GM21360 (cell line): ENCODE measurements at regions not wholly inside any gene's neighbourhood (a gene's known extent, or its start where the extent isn't known, plus 50 kb on each side); places are given as distances from the start of the nearest gene placed in this dataset.

Experiments used
- ATAC-seq: cut with Tn5 transposase; IDR thresholded peaks from one replicate; pipeline ENCODE4 v1.9.1; 2021; ENCODE audit warnings: mild to moderate bottlenecking, moderate library complexity; ENCODE audit not compliant: unreplicated experiment

DNA sequence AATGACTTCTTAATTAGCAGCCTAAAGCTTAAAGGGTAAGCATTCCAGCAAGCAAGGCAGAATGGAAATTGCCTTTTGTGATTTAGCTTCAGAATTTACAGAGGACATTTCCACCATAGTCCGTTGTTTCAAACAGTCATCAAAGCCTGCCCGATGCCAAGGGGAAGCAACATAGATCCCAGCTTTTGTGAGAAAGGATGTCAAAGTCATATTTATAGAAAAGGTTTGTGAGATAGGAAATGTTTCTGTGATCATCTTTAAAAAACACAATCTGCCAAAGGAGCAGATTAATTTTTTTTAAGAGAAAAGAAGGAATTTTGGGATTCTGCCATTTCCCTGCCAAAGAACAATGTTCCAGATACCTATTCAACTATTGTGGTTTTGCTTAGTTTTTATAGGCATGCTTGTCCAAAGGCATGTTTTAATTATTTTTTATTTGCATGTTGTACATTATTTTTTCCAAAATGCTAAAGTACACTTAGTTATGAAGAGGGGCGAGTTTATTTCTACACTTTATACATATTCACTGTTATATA lies 346.9 kb downstream of the ZNF608 start:
- ATAC-seq: no peak

DNA sequence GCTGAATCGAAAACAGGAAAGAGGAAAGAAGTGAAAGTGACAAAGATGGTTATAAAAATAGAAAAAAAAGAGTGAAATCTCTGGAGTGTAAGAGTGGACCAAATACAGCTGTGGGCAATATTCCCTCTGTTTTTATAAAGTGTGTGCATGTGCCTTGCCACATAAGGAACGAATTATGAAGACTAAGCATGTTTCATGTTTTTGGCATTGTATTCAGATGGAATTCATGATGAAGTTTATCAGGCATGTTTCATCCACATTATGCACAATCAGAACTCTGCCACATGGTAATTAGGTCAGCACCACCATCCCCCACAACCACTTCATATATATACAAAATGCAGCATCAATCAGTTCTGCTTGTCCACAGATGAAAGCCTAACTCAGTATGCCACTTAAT lies 348.0 kb downstream of the ZNF608 start:
- ATAC-seq: no peak

DNA sequence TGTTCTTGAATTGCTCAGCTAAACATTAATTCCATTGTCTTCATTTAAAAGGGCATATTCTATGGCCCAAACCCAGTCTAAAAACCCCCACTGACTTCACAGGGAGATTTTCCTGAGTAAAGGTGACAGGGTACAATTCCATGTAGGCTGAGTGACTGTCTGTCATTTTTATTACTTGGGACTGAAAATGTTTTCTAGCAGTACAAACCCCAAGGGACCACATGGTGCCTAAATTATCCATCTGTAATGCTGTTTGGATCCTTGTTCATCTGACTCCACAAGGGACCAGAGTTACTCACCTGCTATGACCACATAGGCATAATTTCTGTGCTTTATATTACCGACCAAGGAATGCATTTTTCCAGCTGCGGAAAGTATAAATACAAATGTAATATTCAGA lies 349.1 kb downstream of the ZNF608 start:
- ATAC-seq: no peak

DNA sequence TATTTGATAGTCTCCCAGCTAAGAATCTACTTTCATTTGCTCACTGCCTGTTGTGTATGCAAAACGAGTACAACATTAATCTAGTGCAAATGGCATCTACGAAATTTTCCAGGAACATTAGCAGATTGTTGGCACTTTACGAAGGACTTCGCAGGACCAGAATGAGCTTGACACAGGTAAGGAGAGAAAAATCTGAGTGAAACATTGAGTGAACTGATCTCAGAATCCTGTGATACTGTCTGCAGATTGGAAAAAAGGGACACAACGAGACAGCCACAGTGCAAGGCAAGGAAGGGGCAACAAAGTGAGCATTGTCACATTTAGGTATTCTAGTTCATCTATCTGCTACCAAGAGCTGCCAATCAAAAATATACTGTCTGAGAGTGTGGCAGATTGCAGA lies 350.5 kb downstream of the ZNF608 start:
- no peak for ATAC-seq

DNA sequence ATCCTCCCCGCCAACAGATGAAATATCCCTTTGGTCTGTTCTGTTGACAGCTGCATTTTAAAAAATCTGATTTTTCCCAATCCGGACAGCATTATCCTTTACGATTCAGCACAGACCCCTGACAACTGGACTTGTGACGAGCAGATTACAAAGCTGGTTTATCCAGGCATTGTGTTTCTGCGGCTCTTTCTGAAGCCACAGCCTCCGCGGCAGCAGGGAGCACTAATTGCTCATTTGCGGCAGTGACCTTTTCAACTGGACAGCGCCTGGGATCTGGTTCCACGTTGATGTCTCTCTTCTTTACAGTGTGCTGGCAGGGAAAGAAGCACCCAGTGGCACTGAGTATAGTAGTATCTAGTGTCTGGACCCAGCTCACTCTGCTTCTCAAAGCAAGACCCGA lies 351.2 kb downstream of the ZNF608 start:
- no peak for ATAC-seq

DNA sequence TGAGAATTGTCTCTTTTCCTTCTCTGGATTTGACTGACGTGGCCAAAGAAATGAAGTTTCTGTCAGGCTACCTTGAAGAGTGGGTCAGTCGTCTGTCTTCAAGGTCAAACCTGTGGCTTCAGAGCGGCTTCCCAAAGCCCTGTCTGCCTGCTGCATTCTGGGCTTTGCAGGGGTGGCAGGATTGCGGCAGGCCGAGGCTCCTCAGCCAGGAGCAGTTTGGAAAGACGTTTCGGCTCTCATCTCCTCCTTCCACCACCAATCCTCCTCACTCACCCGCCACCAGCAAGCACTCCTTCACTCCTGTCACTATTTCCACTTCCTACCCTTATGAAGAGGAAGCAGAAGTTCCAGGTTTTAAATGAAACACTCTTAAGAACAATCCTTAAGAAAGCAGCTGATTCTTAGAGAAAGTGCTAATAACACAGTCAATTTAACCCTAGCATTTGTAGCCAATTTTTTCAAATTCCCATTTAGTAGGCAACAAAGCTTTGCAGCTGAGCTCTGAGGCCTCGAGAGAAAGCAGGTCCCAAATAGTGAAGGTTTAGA lies 351.7 kb downstream of the ZNF608 start:
- ATAC-seq: no peak

DNA sequence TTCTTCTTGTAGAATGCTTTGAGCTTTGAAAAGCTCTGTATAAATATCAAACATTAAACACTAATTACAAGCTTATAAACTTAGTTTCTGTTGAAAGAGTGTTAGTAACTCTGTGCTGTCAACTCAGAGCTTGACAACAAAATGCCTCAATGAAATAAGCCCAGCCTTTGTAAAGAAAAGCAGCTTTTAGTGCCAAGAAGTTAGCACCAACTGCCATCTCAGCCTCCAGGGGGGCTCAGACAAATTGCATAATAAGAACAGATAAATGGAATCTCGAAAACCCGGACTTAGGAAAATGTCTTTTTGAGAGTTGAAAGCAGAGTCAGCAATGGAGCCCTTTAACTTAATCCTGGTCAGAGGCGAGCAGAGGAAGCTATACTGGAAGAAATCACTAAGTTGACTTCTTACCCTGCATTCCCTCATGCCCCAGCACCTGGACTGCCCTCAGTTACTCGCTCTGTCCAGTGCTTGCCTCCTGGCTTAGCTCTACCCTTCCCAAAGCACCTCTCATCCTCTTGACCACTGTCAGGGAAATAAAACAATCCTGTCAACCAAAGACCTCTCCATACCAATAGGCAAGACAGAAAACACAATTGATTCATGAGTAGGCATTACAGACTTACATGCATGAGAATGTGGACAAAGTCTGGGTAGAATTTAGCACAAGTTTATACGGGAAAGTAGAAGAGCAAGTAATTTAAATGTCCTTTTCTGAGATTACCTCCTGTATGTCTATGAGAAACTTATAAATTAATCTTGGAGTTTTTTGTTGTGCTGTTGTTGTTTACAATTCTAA lies 352.7 kb downstream of the ZNF608 start:
- ATAC-seq: no peak

DNA sequence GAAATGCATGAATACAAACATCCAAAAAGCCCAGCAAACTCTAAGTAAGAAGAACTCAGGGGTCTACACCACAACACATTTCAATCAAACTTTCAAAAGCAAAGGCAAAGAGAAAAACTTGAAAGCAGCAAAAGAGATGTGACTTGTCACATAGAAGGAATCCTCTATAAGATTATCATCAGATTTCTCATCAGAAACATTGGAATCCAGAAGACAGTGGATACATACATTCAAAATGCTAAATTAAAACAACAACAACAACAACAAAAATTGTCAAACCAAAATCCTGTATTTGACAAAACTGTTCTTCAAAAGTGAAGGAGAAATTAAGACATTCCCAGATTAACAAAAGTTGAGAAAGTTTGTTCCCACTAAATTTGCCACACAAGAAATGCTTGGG lies 362.7 kb downstream of the ZNF608 start:
- no peak for ATAC-seq

DNA sequence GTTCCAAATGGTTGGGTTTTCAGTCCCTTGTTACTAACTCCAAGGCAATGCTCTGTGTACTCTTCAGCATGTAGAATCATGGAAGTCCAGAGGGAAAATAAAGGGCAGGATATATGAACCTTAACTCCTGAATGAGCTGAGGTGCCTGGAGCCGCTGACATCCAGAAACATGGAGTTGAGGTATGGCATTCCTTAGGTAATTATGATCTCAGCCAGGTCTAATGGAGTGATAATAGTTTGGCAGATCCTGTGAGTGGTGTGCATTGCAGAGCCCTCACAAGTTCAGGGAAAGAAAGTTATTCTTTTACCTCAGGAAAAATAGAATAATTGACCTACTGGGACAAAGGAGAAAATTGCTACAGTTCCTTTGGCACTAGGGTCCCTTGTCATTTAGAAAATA lies 369.1 kb downstream of the ZNF608 start:
- no peak for ATAC-seq

DNA sequence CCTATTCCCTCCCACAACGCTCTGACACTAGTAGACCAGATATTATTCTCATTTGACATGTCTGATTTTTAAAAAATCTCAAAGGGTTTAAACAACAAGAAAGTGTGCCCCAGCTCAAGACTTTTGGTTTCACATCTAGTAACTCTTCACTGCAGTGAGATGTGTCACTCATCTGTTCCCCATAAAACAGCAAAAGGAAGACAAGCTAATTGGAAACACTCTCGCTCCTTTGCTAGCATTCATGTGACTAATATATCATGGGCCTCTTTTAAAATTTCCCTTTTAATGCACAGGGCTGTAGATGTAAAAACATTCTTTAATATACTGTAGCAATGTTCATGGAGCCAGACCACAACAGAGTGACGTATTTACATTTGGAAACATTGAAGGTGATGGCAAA lies 372.6 kb downstream of the ZNF608 start:
- no peak for ATAC-seq

DNA sequence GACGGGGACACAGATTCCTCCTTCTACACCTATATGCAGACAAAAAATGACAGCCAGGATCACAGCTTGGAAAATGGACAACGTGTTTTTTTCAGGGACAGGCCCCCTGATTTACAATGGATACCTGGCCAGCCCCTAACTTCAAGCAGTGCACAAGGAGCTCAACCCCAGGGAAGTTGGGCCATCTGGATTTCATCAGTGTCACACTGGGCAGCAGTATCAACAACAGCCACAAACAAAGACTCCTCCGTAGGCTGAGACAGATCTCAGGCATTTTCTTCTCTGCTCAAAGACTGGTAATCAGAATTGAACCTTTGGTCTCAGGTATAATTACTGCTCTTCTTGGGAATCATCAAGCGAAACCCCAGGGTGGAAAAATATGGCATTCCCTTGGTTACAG lies 374.0 kb downstream of the ZNF608 start:
- no peak for ATAC-seq

DNA sequence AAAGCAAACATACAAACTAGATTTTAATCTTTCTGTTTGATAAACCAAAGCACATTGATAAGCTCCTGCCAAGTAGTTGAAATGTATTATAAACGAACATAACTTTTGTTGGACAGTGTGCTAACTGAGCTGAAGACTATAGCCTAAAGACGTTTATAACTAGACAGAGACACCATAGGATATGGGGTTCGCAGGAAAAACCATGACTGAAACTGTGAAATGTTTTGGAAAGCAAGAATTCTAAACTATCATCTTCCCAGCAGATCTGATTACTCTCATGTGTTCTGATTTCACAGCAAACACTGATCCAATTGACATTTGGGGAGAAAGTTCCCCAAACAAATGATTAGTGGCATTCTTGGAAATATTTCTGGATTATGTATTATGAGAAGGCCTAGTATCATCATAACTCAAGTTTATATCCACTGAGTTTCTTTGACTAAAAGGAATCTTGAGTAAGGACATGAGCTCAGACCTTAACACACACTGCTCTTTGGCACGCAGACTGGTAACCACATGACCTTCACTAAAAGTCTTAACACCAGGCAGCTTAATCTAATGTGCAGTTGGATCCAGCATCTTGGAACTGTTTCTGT lies 375.2 kb downstream of the ZNF608 start:
- no peak for ATAC-seq

DNA sequence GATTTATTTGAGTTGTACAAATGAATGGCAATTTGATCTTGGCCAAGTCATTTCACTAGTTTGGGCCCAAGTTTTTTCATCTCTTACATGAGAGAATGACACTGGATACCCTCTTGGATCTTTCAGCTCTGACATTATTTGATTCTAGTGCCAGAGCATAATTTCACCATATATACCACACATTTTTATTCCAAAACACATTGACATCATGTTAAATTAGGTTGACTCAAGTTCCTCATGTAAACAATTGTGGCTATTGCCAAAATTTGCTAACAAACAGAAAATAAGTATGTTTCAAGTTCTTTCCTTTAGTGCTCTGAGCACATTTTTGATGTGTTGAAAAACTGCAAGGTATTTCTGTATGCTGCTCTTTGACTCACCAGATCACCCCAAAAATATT lies 375.8 kb downstream of the ZNF608 start:
- no peak for ATAC-seq

DNA sequence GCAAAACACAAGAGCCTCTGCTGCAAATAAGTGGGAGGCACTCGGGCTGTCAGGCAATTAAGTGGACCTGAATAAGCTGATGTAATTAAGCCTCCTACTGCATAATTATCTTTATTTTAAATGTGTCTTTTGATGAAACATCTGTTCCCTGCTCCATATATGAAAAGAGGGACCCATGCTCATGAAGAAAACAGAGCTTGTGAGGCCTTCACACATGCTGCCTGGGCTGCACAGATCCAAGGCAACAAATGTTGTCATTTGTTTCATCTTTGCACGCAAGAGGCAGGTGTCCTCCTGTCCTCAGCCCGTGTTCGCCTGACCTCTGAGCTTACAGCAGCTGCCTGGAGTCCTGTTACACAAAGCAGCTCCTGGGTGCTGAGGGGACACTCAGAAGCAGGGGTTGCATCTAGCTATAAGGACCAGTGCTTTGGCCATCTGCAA lies 381.1 kb downstream of the ZNF608 start:
- ATAC-seq: no peak

DNA sequence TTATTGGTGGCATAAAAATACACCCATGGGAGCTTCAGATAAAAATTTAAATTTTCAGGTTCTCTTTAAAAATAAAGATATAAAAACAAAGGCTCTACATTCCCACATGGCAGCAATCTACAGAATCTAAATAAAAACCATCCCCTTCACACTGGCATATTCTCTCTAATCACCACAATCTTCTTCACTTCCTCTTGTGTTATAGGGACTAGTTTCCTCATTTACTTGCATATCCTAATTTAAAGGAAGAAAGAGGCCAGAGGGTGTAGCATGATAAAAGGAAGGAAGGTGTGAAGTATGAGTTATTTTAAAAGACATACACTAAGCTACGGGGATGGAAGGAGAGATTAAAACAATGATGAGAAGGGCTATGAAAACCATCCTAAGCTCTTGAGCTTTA lies 390.5 kb downstream of the ZNF608 start:
- no peak for ATAC-seq

DNA sequence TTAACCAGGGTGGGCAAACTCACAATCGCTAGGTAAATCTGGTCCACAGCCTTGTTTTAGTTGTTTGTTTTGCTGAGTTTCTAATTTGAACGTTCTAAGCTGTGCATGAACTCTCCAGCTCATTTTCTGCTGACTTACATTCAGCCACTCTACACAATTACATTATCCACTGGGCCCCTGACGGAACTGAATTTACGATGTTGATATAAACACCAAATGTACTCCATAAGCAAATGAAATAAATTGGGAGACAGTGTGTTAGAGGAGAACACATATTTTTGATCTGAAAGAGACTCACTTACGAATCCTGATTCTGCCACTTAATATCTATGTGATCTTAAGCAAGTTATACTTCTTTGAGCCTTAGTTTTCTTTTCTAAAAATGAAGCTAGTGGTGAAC lies 393.4 kb downstream of the ZNF608 start:
- no peak for ATAC-seq

DNA sequence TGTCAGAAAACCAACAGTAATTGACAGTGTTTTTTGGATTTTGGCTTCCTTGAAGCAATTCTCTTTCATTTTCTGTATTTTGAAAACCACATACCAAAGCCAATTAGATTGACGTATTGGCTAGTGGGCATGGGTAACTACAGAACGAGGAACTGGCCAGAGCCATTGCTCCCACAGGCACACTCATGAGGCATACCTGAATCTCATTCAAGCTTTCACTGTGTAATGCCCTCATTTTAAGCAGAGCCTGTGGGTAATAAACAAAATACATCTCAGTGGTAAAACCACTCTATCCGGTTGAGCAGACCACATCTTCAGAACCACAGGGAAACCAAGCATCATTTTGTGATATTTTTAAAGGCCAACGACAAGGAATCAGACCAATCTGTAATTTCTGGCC lies 394.1 kb downstream of the ZNF608 start:
- ATAC-seq: no peak

DNA sequence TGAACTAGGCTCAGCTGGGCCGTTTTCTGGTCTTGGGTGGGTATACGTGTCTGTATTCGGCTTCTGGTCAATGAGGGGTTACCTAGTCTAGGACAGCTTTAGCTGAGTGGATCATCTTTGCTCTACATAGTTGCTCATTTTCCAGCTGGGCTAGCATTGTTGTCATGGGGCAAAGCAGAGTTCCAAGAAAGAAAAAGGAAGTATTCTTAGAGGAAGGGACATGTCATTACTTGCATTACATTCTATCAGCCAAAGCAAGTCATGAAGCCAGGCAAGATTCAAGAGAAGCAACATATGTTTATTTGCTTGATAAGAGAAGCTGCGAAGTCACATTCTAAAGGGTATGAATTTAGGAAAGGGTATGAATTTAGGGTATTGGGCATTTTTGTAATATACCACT lies 396.5 kb downstream of the ZNF608 start:
- ATAC-seq: no peak

DNA sequence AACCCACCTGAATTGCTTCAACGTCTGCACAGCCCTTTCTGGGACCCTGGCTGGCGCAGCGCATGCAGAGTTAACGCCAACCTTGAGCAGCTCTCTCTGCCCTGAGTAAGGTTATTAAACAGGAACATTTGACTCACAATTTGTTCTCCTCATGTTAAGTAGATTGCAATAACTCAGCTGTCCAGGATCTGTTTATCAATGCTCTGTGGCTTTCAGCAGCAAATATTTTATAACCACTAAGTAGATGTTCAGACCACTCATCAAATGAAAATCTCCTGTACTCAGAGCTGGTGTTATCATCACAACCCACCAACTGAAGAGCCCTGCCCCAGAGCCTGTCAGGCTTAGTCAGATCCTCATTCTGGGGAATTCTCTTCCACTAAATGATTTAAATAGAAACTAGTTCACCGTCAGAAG lies 403.0 kb downstream of the ZNF608 start:
- ATAC-seq: no peak

DNA sequence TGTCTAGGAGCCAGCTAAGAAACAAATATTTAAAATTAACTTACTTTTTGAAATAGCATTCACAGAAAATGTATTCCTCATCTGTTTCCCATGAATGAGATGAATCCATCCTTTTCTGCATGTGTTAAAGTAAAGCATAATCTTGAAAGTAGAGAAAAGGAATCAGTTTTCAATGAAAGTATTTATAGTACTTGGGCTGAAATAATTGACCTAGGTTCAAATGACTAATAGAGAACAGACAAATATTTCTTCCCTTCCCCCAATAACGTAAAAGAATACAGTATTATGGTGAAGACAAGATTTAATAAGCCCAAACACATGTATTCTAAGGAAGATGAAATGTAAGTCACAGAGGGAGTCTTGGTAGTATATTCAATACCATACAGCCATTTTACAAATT lies 403.5 kb downstream of the ZNF608 start:
- ATAC-seq: no peak

DNA sequence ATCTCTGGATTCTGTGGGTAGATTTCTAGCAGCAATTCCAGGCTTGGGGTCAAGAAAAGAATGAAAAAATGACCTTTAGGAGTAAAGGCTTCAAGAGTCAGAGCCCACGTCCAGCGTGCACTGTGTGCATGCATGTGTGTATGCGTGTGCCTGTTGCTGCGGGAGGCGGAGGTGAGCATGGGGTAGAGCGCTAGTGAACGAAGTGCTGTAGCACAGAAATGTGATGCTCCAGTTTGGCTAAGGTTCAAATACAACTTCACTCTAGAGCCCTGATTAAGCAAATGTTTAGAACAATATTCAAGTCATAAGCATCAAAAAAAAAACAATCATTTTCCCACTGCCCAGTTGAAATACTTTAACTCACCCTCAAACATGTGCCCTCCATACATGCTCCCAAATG lies 403.9 kb downstream of the ZNF608 start:
- no peak for ATAC-seq

DNA sequence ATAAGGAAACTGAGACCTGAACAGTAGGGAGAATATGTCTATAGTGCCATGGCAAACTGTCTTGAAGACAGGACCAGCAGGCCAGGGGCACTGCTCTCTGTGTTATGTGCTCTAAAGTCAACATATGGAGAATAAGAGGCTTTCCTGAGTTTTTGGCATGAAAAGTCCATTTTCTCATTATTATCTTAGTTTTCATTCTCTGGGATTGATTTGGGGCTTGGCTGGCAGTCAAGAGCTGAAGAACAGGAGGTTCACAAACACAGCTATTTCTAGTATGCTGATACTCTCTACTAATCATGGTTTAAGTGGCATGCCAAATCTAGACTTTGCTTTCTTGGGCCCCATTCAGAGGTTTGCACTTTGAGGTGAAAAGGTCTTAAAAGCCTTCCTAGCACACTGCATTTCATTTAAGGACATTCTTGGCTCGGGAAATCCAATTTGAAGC lies 404.4 kb downstream of the ZNF608 start:
- ATAC-seq: no peak
